IMR-90 (cell line): ENCODE measurements at regions not wholly inside any gene's neighbourhood (a gene's known extent, or its start where the extent isn't known, plus 50 kb on each side); places are given as distances from the start of the nearest gene placed in this dataset.

Experiments
- ATAC-seq: fragments of 200-7000 bp; cut with Tn5 transposase; 2 replicates; pipeline ENCODE4 v1.9.1; 2020; ENCODE audit warnings: low read depth, mild to moderate bottlenecking, moderate library complexity
- BruUV-seq: library from RNA; stranded (reverse); fragments of 400-500 nt; replicated peaks from 2 replicates; lab custom pipeline; 2021; lab: Mats Ljungman, UMichigan
- CTCF ChIA-PET: fragments of 300-600 bp; formaldehyde crosslinking; extraction: SDS; loops from one replicate; lab custom pipeline; 2021; ENCODE audit warnings: antibody characterized with exemption; lab: Yijun Ruan, JAX
- POLR2A ChIA-PET: fragments of 300-600 bp; sonication (Branson Sonifier 250); formaldehyde crosslinking; loops from one replicate; lab custom pipeline; 2022; ENCODE audit warnings: antibody characterized with exemption; ENCODE audit not compliant: unreplicated experiment; lab: Charles Lee
- DNase-seq: peaks from one replicate; pipeline ENCODE4 v3.0.0; 2013
- H2AFZ ChIP-seq: replicated peaks from 2 replicates; pipeline ENCODE3; 2013; ENCODE audit warnings: low read length, mild to moderate bottlenecking; ENCODE audit not compliant: poor library complexity
- H2AK5ac ChIP-seq: 2 replicates; pipeline ENCODE4 v1.6.1; 2013; ENCODE audit warnings: low read depth, low read length, inconsistent platforms
- H2AK9ac ChIP-seq: replicated peaks from 2 replicates; pipeline ENCODE3; 2013; ENCODE audit warnings: mild to moderate bottlenecking, low read depth, low read length, moderate library complexity; ENCODE audit not compliant: poor library complexity
- H2BK120ac ChIP-seq: 2 replicates; pipeline ENCODE4 v1.6.1; 2013; ENCODE audit warnings: low read depth, low read length, inconsistent platforms
- H2BK15ac ChIP-seq: 3 replicates; pipeline ENCODE4 v1.6.1; 2013; ENCODE audit warnings: low read depth, low read length, inconsistent platforms
- H2BK20ac ChIP-seq: 2 replicates; pipeline ENCODE4 v1.6.1; 2013; ENCODE audit warnings: low read depth, mild to moderate bottlenecking, inconsistent platforms, low read length, moderate library complexity
- H2BK5ac ChIP-seq: 2 replicates; pipeline ENCODE4 v1.6.1; 2013; ENCODE audit warnings: mild to moderate bottlenecking, low read depth, low read length, inconsistent platforms; ENCODE audit not compliant: poor library complexity, severe bottlenecking
- H3K14ac ChIP-seq: replicated peaks from 2 replicates; pipeline ENCODE4 v1.6.1; 2013; ENCODE audit warnings: low read depth, low read length, inconsistent platforms
- H3K18ac ChIP-seq: 2 replicates; pipeline ENCODE4 v1.6.1; 2013; ENCODE audit warnings: low read depth, low read length, control low read depth
- H3K23ac ChIP-seq: 2 replicates; pipeline ENCODE4 v1.6.1; 2013; ENCODE audit warnings: low read depth, low read length, inconsistent platforms
- H3K27ac ChIP-seq: 2 replicates; pipeline ENCODE4 v1.5.1; 2013; ENCODE audit warnings: mild to moderate bottlenecking, control low read depth, low read length; ENCODE audit not compliant: insufficient read depth
- H3K27me3 ChIP-seq: 2 replicates; pipeline ENCODE4 v1.6.1; 2013; ENCODE audit warnings: low read length; ENCODE audit not compliant: control insufficient read depth, insufficient read depth
- H3K36me3 ChIP-seq: 2 replicates; pipeline ENCODE4 v1.6.1; 2013; ENCODE audit warnings: low read length, mixed read lengths; ENCODE audit not compliant: control insufficient read depth, insufficient read depth
- H3K4ac ChIP-seq: 2 replicates; pipeline ENCODE4 v1.6.1; 2013; ENCODE audit warnings: low read depth, low read length, inconsistent platforms
- H3K4me1 ChIP-seq: 2 replicates; pipeline ENCODE4 v1.6.1; 2013; ENCODE audit warnings: low read length, mixed read lengths; ENCODE audit not compliant: control insufficient read depth, insufficient read depth
- H3K4me2 ChIP-seq: 2 replicates; pipeline ENCODE4 v1.6.1; 2013; ENCODE audit warnings: low read depth, mild to moderate bottlenecking, control low read depth, low read length, moderate library complexity
- H3K4me3 ChIP-seq: 2 replicates; pipeline ENCODE4 v1.5.1; 2013; ENCODE audit warnings: low read depth, mild to moderate bottlenecking, control low read depth, low read length, moderate library complexity; ENCODE audit not compliant: insufficient read depth
- H3K56ac ChIP-seq: 2 replicates; pipeline ENCODE4 v1.6.1; 2013; ENCODE audit warnings: low read length, inconsistent platforms; ENCODE audit not compliant: insufficient read depth; ENCODE audit errors: extremely low read depth
- H3K79me1 ChIP-seq, 2 experiments: 2 replicates each; pipeline ENCODE4 v1.6.1; 2013; ENCODE audit warnings: low read length in 2 of 2, inconsistent platforms in 1 of 2, low read depth in 1 of 2
- H3K9ac ChIP-seq: 2 replicates; pipeline ENCODE4 v1.6.1; 2013; ENCODE audit warnings: low read depth, low read length, control low read depth
- H3K9me1 ChIP-seq: 2 replicates; pipeline ENCODE4 v1.6.1; 2013; ENCODE audit warnings: low read length, inconsistent platforms; ENCODE audit not compliant: insufficient read depth
- H3K9me3 ChIP-seq: 2 replicates; pipeline ENCODE4 v1.6.1; 2013; ENCODE audit warnings: low read length; ENCODE audit not compliant: control insufficient read depth, insufficient read depth
- H4K20me1 ChIP-seq: 2 replicates; pipeline ENCODE4 v1.6.1; 2013; ENCODE audit warnings: low read length, inconsistent platforms; ENCODE audit not compliant: insufficient read depth
- H4K5ac ChIP-seq: 2 replicates; pipeline ENCODE4 v1.6.1; 2013; ENCODE audit warnings: mild to moderate bottlenecking, low read depth, low read length, control low read depth
- H4K8ac ChIP-seq, 2 experiments: 2 replicates each; pipeline ENCODE4 v1.6.1; 2013; ENCODE audit warnings: low read depth in 2 of 2, low read length in 2 of 2, control low read depth in 1 of 2, inconsistent platforms in 1 of 2
- H4K91ac ChIP-seq: 2 replicates; pipeline ENCODE4 v1.6.1; 2013; ENCODE audit warnings: low read depth, low read length, inconsistent platforms; ENCODE audit not compliant: insufficient read depth
- CTCF ChIP-seq: conservative IDR thresholded peaks from 2 replicates; pipeline ENCODE4 v1.5.1; 2012; ENCODE audit warnings: mild to moderate bottlenecking, low read depth, low read length, improper control_type of control experiment
- RFX5 ChIP-seq: IDR thresholded peaks from 2 replicates; pipeline ENCODE4 v1.8.0; 2012; ENCODE audit warnings: low read depth, mild to moderate bottlenecking, low read length, moderate library complexity
- WGBS, 2 experiments: methylation state at CpG; one replicate each; pipeline versions ENCODE4 v1.1.5 to v1.1.7; 2013; ENCODE audit warnings: missing lambda C conversion rate in 2 of 2; ENCODE audit not compliant: insufficient read length in 1 of 2; ENCODE audit errors: extremely low coverage in 2 of 2; 5-methylcytosine and 5-hydroxymethylcytosine counted together
- dilution Hi-C: fragments of 300-500 bp; cut with HindIII; formaldehyde crosslinking; loops from one replicate; pipeline ENCODE4 v1.14.3; 2018; ENCODE audit warnings: low sequenced_read_pairs; ENCODE audit not compliant: unreplicated experiment
- in situ Hi-C: fragments of 300-500 bp; cut with MboI; formaldehyde crosslinking; loops from 3 replicates; pipeline ENCODE4 v1.14.3; 2019; ENCODE audit warnings: low sequenced_read_pairs, inconsistent platforms, mixed read lengths
- intact Hi-C: fragments of 100-400 bp; cut with micrococcal nuclease; formaldehyde crosslinking; loops from 2 replicates; pipeline ENCODE4 v1.10.0; 2022

GRCh38 chr15:48025118-48025517 is 95.7 kb upstream of the SLC24A5 start:
- intact Hi-C loops (no loop called here), in situ Hi-C loops (no loop called here), dilution Hi-C loops (no loop called here)
- no peak overlapping the region for H2AFZ ChIP-seq
- no peaks in the 10 kb centered on the region for H3K9me1 ChIP-seq
- no peaks in the 10 kb centered on the region for H3K9me3 ChIP-seq
- H4K8ac ChIP-seq: no peak overlapping the region
- no peak overlapping the region for H3K4ac ChIP-seq
- H3K56ac ChIP-seq: no peak overlapping the region
- CTCF ChIA-PET: no interaction called here
- H3K36me3 ChIP-seq: no peaks in the 10 kb centered on the region
- no peak overlapping the region for H3K27ac ChIP-seq
- no peaks in the 10 kb centered on the region for H4K20me1 ChIP-seq
- WGBS, 2 experiments: no CpG with 5 or more reads among the region's 1 CpG
- H3K79me1 ChIP-seq: no peaks in the 10 kb centered on the region
- DNase-seq: peak; percentile 2
- no peak overlapping the region for H2BK20ac ChIP-seq
- H3K4me3 ChIP-seq: no peak overlapping the region
- no peak overlapping the region for H2AK5ac ChIP-seq
- no TSS peak for BruUV-seq
- no peak overlapping the region for H2BK120ac ChIP-seq
- H4K5ac ChIP-seq: no peak overlapping the region
- no peak overlapping the region for H3K14ac ChIP-seq
- TF ChIP-seq CTCF (0 out of 2 replicates have a peak, but pooled peaks have one; percentile 5), RFX5 (no peak)
- H3K18ac ChIP-seq: no peak overlapping the region
- no peak for ATAC-seq
- no peak overlapping the region for H2BK5ac ChIP-seq
- no peak overlapping the region for H3K23ac ChIP-seq
- no peak overlapping the region for H2BK15ac ChIP-seq
- no peaks in the 10 kb centered on the region for H3K4me1 ChIP-seq
- no peak overlapping the region for H2AK9ac ChIP-seq
- no peak overlapping the region for H3K4me2 ChIP-seq
- H3K9ac ChIP-seq: no peak overlapping the region
- POLR2A ChIA-PET: no interaction called here
- peaks cover 11% of the 10 kb centered on the region for H3K27me3 ChIP-seq
- no peak overlapping the region for H4K91ac ChIP-seq
